CD4-positive, CD25-positive, alpha-beta regulatory T cell (primary cell): ENCODE measurements at regions not wholly inside any gene's neighbourhood (a gene's known extent, or its start where the extent isn't known, plus 50 kb on each side); places are given as distances from the start of the nearest gene placed in this dataset.

Experiments used
- ATAC-seq, 2 donors: fragments of 150-1000 bp; cut with Tn5 transposase; one replicate each; pipeline ENCODE4 v1.10.0; 2021; ENCODE audit warnings: low read depth in 2 of 2, moderate number of reproducible peaks in 2 of 2, moderate library complexity in 1 of 2
- DNase-seq, 3 donors: peaks; one replicate each; pipeline versions ENCODE4 v3.0.0 to v3.0.0-alpha.2; 2012 to 2022; ENCODE audit warnings: mixed read lengths in 1 of 3
- H3K27ac ChIP-seq: one replicate; pipeline ENCODE4 v1.7.0; 2013; ENCODE audit warnings: mild to moderate bottlenecking, low read length; ENCODE audit not compliant: insufficient read depth, poor library complexity, severe bottlenecking
- H3K27me3 ChIP-seq: one replicate; pipeline ENCODE4 v1.7.0; 2013; ENCODE audit warnings: low read length; ENCODE audit not compliant: control insufficient read depth, insufficient read depth
- H3K36me3 ChIP-seq: one replicate; pipeline ENCODE4 v1.7.0; 2013; ENCODE audit warnings: mild to moderate bottlenecking, low read length, moderate library complexity; ENCODE audit not compliant: control insufficient read depth, insufficient read depth
- H3K4me1 ChIP-seq: 2 replicates; pipeline ENCODE4 v1.7.0; 2013; ENCODE audit warnings: mild to moderate bottlenecking, low read length; ENCODE audit not compliant: insufficient read depth, control insufficient read depth, poor library complexity, severe bottlenecking
- H3K4me3 ChIP-seq: one replicate; pipeline ENCODE4 v1.7.0; 2013; ENCODE audit warnings: low read depth, mild to moderate bottlenecking, low read length, moderate library complexity
- H3K9me3 ChIP-seq, 2 experiments: 1 replicate in 1 of 2; 2 replicates in 1 of 2; pipeline ENCODE4 v1.7.0; 2013; ENCODE audit warnings: low read length in 2 of 2, mild to moderate bottlenecking in 1 of 2, moderate library complexity in 1 of 2; ENCODE audit not compliant: control insufficient read depth in 2 of 2
- H3K27ac Mint-ChIP-seq, 3 donors: one replicate each; pipeline ENCODE4 v1.8.0; 2020 to 2022; ENCODE audit warnings: mild to moderate bottlenecking in 3 of 3, mixed read lengths in 3 of 3, moderate library complexity in 2 of 3
- H3K27me3 Mint-ChIP-seq: one replicate; pipeline ENCODE4 v1.8.0; 2022; ENCODE audit warnings: mild to moderate bottlenecking, mixed read lengths
- H3K36me3 Mint-ChIP-seq: one replicate; pipeline ENCODE4 v1.8.0; 2020; ENCODE audit warnings: mixed read lengths
- H3K4me1 Mint-ChIP-seq, 4 donors: one replicate each; pipeline ENCODE4 v1.8.0; 2020 to 2022; ENCODE audit warnings: mixed read lengths in 4 of 4, mild to moderate bottlenecking in 1 of 4
- H3K4me3 Mint-ChIP-seq, 4 donors: one replicate each; pipeline ENCODE4 v1.8.0; 2020 to 2022; ENCODE audit warnings: mild to moderate bottlenecking in 4 of 4, mixed read lengths in 4 of 4, moderate library complexity in 3 of 4
- H3K9me3 Mint-ChIP-seq, 7 donors: one replicate each; pipeline ENCODE4 v1.8.0; 2020 to 2022; ENCODE audit warnings: mixed read lengths in 7 of 7, mild to moderate bottlenecking in 3 of 7, moderate library complexity in 2 of 7

DNA sequence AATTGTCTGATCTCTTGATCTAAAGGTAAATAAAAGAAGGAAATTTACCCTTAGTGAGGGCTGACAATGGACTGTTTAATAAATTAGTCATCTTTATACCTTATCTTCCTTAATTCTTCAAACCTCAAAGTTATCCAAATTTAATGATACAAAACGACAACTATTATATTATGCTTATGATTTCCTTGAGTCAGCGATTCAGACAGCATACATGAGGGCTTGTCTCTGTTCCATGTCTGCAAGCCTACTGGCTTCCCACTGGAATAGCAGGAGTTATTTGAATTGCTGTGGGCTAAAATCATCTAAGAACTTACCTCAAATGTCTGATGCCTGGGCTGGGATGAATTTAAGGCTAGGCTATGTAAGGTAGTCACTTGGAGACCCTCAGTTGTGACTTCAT lies 197.2 kb upstream of the MDGA2 start:
- Histone ChIP-seq H3K27me3 (no peaks in the 10 kb centered on the region), H3K36me3 (no peaks in the 10 kb centered on the region), H3K4me1 (no peaks in the 10 kb centered on the region), H3K27ac (no peak overlapping the region), H3K4me3 (no peak overlapping the region), H3K9me3 (no peaks in the 10 kb centered on the region)
- no peak for ATAC-seq
- H3K36me3 Mint-ChIP-seq = no peaks in the 10 kb centered on the region
- H3K4me3 Mint-ChIP-seq = no peak overlapping the region
- no peaks in the 10 kb centered on the region for H3K27me3 Mint-ChIP-seq
- peak overlapping the region in 1 of 3 donors; percentile 26 for H3K27ac Mint-ChIP-seq
- H3K4me1 Mint-ChIP-seq = no peaks in the 10 kb centered on the region
- H3K9me3 Mint-ChIP-seq = peaks cover 1 to 14% (median 6%) of the 10 kb centered on the region in 7 donors
- DNase-seq = no peak

- no peak for ATAC-seq
- H3K27me3 Mint-ChIP-seq = no peaks in the 10 kb centered on the region
- no peaks in the 10 kb centered on the region for H3K36me3 ChIP-seq
- no peak for DNase-seq
- no peak overlapping the region for H3K4me3 Mint-ChIP-seq
- H3K27me3 ChIP-seq = no peaks in the 10 kb centered on the region
- no peaks in the 10 kb centered on the region for H3K4me1 ChIP-seq
- H3K9me3 Mint-ChIP-seq = peaks cover 0 to 11% (median 7%) of the 10 kb centered on the region in 7 donors
- no peak overlapping the region for H3K4me3 ChIP-seq
- H3K4me1 Mint-ChIP-seq = no peaks in the 10 kb centered on the region
- no peaks in the 10 kb centered on the region for H3K36me3 Mint-ChIP-seq
- peaks cover 0 to 4% of the 10 kb centered on the region in 2 experiments for H3K9me3 ChIP-seq
- no peak overlapping the region for H3K27ac Mint-ChIP-seq
- no peak overlapping the region for H3K27ac ChIP-seq
These were observed 188.0 kb upstream of the MDGA2 start for GRCh38 chr14:47863441-47863840.

- no peaks in the 10 kb centered on the region for H3K27me3 Mint-ChIP-seq
- H3K4me1 Mint-ChIP-seq = peaks cover 0 to 5% (median 0%) of the 10 kb centered on the region in 4 donors
- no peaks in the 10 kb centered on the region for H3K36me3 Mint-ChIP-seq
- Histone ChIP-seq H3K27ac (no peak overlapping the region), H3K4me3 (no peak overlapping the region), H3K4me1 (no peaks in the 10 kb centered on the region), H3K27me3 (no peaks in the 10 kb centered on the region), H3K9me3 (peaks cover 0 to 4% of the 10 kb centered on the region in 2 experiments), H3K36me3 (no peaks in the 10 kb centered on the region)
- no peak overlapping the region for H3K4me3 Mint-ChIP-seq
- ATAC-seq (no peak), DNase-seq (no peak)
- H3K9me3 Mint-ChIP-seq = peaks cover 0 to 14% (median 5%) of the 10 kb centered on the region in 7 donors
- H3K27ac Mint-ChIP-seq = peak overlapping the region in 1 of 3 donors; percentile 48
These were observed 182.2 kb upstream of the MDGA2 start for GRCh38 chr14:47857646-47858045.

DNA sequence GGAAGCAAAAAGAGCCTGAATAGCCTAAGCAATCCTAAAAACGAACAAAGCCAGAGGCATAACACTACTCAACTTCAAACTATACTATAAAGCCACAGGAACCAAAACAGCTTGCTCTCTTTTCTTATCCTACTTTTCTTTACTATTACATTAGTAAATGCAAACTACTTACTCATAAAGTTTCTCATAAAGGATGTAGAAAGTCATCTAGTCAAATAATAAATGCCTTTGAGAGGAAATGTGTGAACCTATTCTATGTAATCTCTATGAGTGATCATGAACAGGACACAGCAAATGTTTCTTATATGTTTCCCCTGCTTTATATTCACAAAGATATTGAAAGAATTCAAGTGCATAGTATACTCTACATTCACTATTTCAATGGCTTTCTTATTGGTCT lies 176.9 kb upstream of the MDGA2 start:
- no peaks in the 10 kb centered on the region for H3K9me3 ChIP-seq
- no peaks in the 10 kb centered on the region for H3K4me1 ChIP-seq
- DNase-seq (no peak), ATAC-seq (no peak)
- H3K36me3 Mint-ChIP-seq = no peaks in the 10 kb centered on the region
- H3K27ac ChIP-seq = no peak overlapping the region
- no peaks in the 10 kb centered on the region for H3K27me3 ChIP-seq
- peaks cover 0 to 26% (median 9%) of the 10 kb centered on the region in 7 donors for H3K9me3 Mint-ChIP-seq
- H3K27me3 Mint-ChIP-seq = no peaks in the 10 kb centered on the region
- peaks cover 0 to 5% (median 0%) of the 10 kb centered on the region in 4 donors for H3K4me1 Mint-ChIP-seq
- no peak overlapping the region for H3K4me3 Mint-ChIP-seq
- H3K27ac Mint-ChIP-seq = no peak overlapping the region
- no peaks in the 10 kb centered on the region for H3K36me3 ChIP-seq
- H3K4me3 ChIP-seq = no peak overlapping the region

DNA sequence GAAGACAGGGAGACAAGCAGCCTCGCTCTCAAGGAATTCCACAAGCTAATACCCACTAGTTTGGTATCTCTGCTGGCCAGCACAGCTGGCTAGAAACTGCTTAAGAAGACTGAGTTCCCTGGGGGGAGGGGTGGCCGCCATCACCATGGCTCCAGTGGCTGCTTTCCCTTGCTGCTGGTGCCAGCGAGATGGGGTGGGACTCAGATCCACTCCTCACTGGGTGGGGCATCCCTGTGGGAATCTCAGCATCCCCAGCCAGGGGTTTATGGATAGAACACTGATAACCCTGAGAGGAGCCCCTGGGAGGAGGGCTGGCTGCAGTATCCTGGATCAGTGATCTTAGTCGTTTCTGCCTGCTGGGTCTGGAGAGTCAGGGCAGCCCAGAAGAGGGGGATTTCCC lies 170.6 kb upstream of the MDGA2 start:
- Mint-ChIP-seq H3K27me3 (no peaks in the 10 kb centered on the region), H3K27ac (no peak overlapping the region), H3K4me1 (no peaks in the 10 kb centered on the region), H3K4me3 (no peak overlapping the region), H3K36me3 (no peaks in the 10 kb centered on the region), H3K9me3 (peaks cover 7 to 62% (median 12%) of the 10 kb centered on the region in 7 donors)
- H3K27me3 ChIP-seq = no peaks in the 10 kb centered on the region
- H3K4me1 ChIP-seq = no peaks in the 10 kb centered on the region
- DNase-seq = no peak
- no peaks in the 10 kb centered on the region for H3K36me3 ChIP-seq
- no peak overlapping the region for H3K4me3 ChIP-seq
- peaks cover 0 to 14% of the 10 kb centered on the region in 2 experiments for H3K9me3 ChIP-seq
- no peak for ATAC-seq
- no peak overlapping the region for H3K27ac ChIP-seq

DNA sequence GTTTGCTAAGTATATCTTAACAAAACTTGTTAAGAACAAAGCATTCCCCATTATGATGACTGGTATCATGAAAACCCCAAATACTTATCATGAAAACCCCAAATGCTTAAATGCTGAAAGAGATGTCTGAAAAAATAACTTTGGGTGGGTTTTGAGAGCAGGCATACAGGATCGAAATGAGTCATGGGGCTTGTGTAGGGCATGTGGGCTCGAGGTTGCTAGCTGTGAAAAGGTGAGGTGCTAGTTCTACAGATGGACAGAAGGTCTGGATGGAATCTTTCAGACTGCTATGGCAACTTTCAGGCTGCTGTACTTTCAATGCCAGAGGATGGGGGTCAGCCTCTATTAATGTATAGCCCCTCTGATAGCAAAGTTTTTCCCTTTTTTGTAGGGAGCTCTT lies 167.8 kb upstream of the MDGA2 start:
- Histone ChIP-seq H3K27me3 (no peaks in the 10 kb centered on the region), H3K27ac (no peak overlapping the region), H3K4me3 (no peak overlapping the region), H3K4me1 (no peaks in the 10 kb centered on the region), H3K36me3 (no peaks in the 10 kb centered on the region), H3K9me3 (peaks cover 0 to 14% of the 10 kb centered on the region in 2 experiments)
- DNase-seq = no peak
- Mint-ChIP-seq H3K27me3 (no peaks in the 10 kb centered on the region), H3K4me3 (no peak overlapping the region), H3K9me3 (peaks cover 3 to 37% (median 8%) of the 10 kb centered on the region in 7 donors), H3K36me3 (no peaks in the 10 kb centered on the region), H3K27ac (no peak overlapping the region), H3K4me1 (no peaks in the 10 kb centered on the region)
- ATAC-seq = no peak

GRCh38 chr14:47833011-47833410 lies 157.6 kb upstream of the MDGA2 start:
- DNase-seq (no peak), ATAC-seq (no peak)
- H3K4me3 ChIP-seq = no peak overlapping the region
- H3K9me3 Mint-ChIP-seq = peaks cover 0 to 26% (median 8%) of the 10 kb centered on the region in 7 donors
- no peaks in the 10 kb centered on the region for H3K27me3 ChIP-seq
- H3K27me3 Mint-ChIP-seq = no peaks in the 10 kb centered on the region
- no peaks in the 10 kb centered on the region for H3K4me1 Mint-ChIP-seq
- H3K4me1 ChIP-seq = no peaks in the 10 kb centered on the region
- no peak overlapping the region for H3K27ac ChIP-seq
- H3K27ac Mint-ChIP-seq = no peak overlapping the region
- H3K4me3 Mint-ChIP-seq = no peak overlapping the region
- H3K9me3 ChIP-seq = no peaks in the 10 kb centered on the region
- H3K36me3 ChIP-seq = no peaks in the 10 kb centered on the region
- H3K36me3 Mint-ChIP-seq = no peaks in the 10 kb centered on the region

- Histone ChIP-seq H3K27ac (no peak overlapping the region), H3K4me3 (no peak overlapping the region), H3K36me3 (no peaks in the 10 kb centered on the region), H3K27me3 (no peaks in the 10 kb centered on the region), H3K4me1 (no peaks in the 10 kb centered on the region), H3K9me3 (no peaks in the 10 kb centered on the region)
- H3K4me3 Mint-ChIP-seq = no peak overlapping the region
- no peak for ATAC-seq
- H3K9me3 Mint-ChIP-seq = peaks cover 0 to 14% (median 7%) of the 10 kb centered on the region in 7 donors
- H3K36me3 Mint-ChIP-seq = no peaks in the 10 kb centered on the region
- DNase-seq = no peak
- H3K27me3 Mint-ChIP-seq = no peaks in the 10 kb centered on the region
- H3K27ac Mint-ChIP-seq = peak overlapping the region in 1 of 3 donors; percentile 3
- H3K4me1 Mint-ChIP-seq = no peaks in the 10 kb centered on the region
These were observed 151.4 kb upstream of the MDGA2 start for GRCh38 chr14:47826809-47827208.
